Effector memory CD8-positive, alpha-beta T cell (primary cell): ENCODE measurements at regions not wholly inside any gene's neighbourhood (a gene's known extent, or its start where the extent isn't known, plus 50 kb on each side); places are given as distances from the start of the nearest gene placed in this dataset.
"Not testable (repeated sequence)": the region's sequence is repeated elsewhere in the genome, so short reads cannot be mapped to it uniquely, and the experiment has no call there.

Experiments
- ATAC-seq: fragments of 150-1000 bp; cut with Tn5 transposase; replicated peaks from 2 replicates; pipeline ENCODE4 v1.10.0; 2021; ENCODE audit warnings: mild to moderate bottlenecking, moderate library complexity
- DNase-seq, 3 experiments: peaks; one replicate each; pipeline ENCODE4 v3.0.0; 2021
- H3K27ac Mint-ChIP-seq, 2 donors: one replicate each; pipeline ENCODE4 v1.8.0; 2022; ENCODE audit warnings: mild to moderate bottlenecking in 2 of 2, mixed read lengths in 2 of 2, moderate library complexity in 2 of 2
- H3K27me3 Mint-ChIP-seq, 2 donors: one replicate each; pipeline ENCODE4 v1.8.0; 2022; ENCODE audit warnings: mixed read lengths in 2 of 2
- H3K36me3 Mint-ChIP-seq: one replicate; pipeline ENCODE4 v1.8.0; 2022; ENCODE audit warnings: mild to moderate bottlenecking, moderate library complexity, mixed read lengths; ENCODE audit not compliant: insufficient read depth
- H3K4me1 Mint-ChIP-seq, 2 donors: one replicate each; pipeline ENCODE4 v1.8.0; 2022; ENCODE audit warnings: low read depth in 2 of 2, mixed read lengths in 2 of 2
- H3K4me3 Mint-ChIP-seq, 2 donors: one replicate each; pipeline ENCODE4 v1.8.0; 2022; ENCODE audit warnings: mild to moderate bottlenecking in 2 of 2, mixed read lengths in 2 of 2, moderate library complexity in 2 of 2
- H3K9me3 Mint-ChIP-seq, 2 donors: one replicate each; pipeline ENCODE4 v1.8.0; 2022; ENCODE audit warnings: mixed read lengths in 2 of 2

GRCh38 chr10:107516349-107516748, 351.8 kb upstream of the SORCS1 start:
- H3K4me3 Mint-ChIP-seq = no peak overlapping the region
- H3K36me3 Mint-ChIP-seq = no peaks in the 10 kb centered on the region
- no peaks in the 10 kb centered on the region for H3K27me3 Mint-ChIP-seq
- no peak overlapping the region for H3K27ac Mint-ChIP-seq
- H3K9me3 Mint-ChIP-seq = peaks cover 8 to 17% of the 10 kb centered on the region in 2 donors
- DNase-seq (no peak), ATAC-seq (no peak)
- H3K4me1 Mint-ChIP-seq = no peaks in the 10 kb centered on the region

GRCh38 chr10:107504011-107504410, 339.5 kb upstream of the SORCS1 start:
- not testable (repeated sequence) for DNase-seq, ATAC-seq, H3K27me3 Mint-ChIP-seq, H3K4me3 Mint-ChIP-seq, H3K36me3 Mint-ChIP-seq, H3K4me1 Mint-ChIP-seq, H3K27ac Mint-ChIP-seq
- peaks cover 10 to 41% of the 10 kb centered on the region in 2 donors for H3K9me3 Mint-ChIP-seq

GRCh38 chr10:107502229-107502985, 337.9 kb upstream of the SORCS1 start:
- H3K27me3 Mint-ChIP-seq = no peaks in the 10 kb centered on the region
- DNase-seq (no peak), ATAC-seq (no peak)
- H3K9me3 Mint-ChIP-seq = peaks cover 9 to 25% of the 10 kb centered on the region in 2 donors
- no peak overlapping the region for H3K27ac Mint-ChIP-seq
- no peaks in the 10 kb centered on the region for H3K4me1 Mint-ChIP-seq
- no peaks in the 10 kb centered on the region for H3K36me3 Mint-ChIP-seq
- no peak overlapping the region for H3K4me3 Mint-ChIP-seq

- Mint-ChIP-seq H3K36me3 (no peaks in the 10 kb centered on the region), H3K4me3 (no peak overlapping the region), H3K4me1 (no peaks in the 10 kb centered on the region), H3K27me3 (no peaks in the 10 kb centered on the region), H3K27ac (no peak overlapping the region), H3K9me3 (peaks cover 8 to 10% of the 10 kb centered on the region in 2 donors)
- ATAC-seq (no peak), DNase-seq (no peak)
Observed at GRCh38 chr10:107498983-107499382, 334.5 kb upstream of the SORCS1 start.

- Mint-ChIP-seq H3K4me3 (no peak overlapping the region), H3K36me3 (no peaks in the 10 kb centered on the region), H3K27ac (no peak overlapping the region), H3K27me3 (no peaks in the 10 kb centered on the region), H3K4me1 (no peaks in the 10 kb centered on the region), H3K9me3 (peaks cover 5 to 8% of the 10 kb centered on the region in 2 donors)
- DNase-seq (no peak), ATAC-seq (no peak)
Observed at GRCh38 chr10:107497024-107497423, 332.5 kb upstream of the SORCS1 start.

- Mint-ChIP-seq H3K4me1 (no peaks in the 10 kb centered on the region), H3K36me3 (no peaks in the 10 kb centered on the region), H3K27me3 (no peaks in the 10 kb centered on the region), H3K9me3 (peaks cover 5 to 8% of the 10 kb centered on the region in 2 donors), H3K27ac (no peak overlapping the region), H3K4me3 (no peak overlapping the region)
- no peak for DNase-seq
- no peak for ATAC-seq
Observed at GRCh38 chr10:107496594-107496993, 332.1 kb upstream of the SORCS1 start.

GRCh38 chr10:107492389-107492788, 327.9 kb upstream of the SORCS1 start:
- ATAC-seq = no peak

GRCh38 chr10:107490389-107490788, 325.9 kb upstream of the SORCS1 start:
- Mint-ChIP-seq H3K4me1 (no peaks in the 10 kb centered on the region), H3K27me3 (no peaks in the 10 kb centered on the region), H3K4me3 (no peak overlapping the region), H3K27ac (no peak overlapping the region), H3K36me3 (no peaks in the 10 kb centered on the region), H3K9me3 (peaks cover 3 to 24% of the 10 kb centered on the region in 2 donors)
- no peak for ATAC-seq
- no peak for DNase-seq

More at GRCh38 chr10:107492389-107492788, 327.9 kb upstream of the SORCS1 start:
- H3K27ac Mint-ChIP-seq = no peak overlapping the region
- peaks cover 3 to 15% of the 10 kb centered on the region in 2 donors for H3K9me3 Mint-ChIP-seq
- H3K36me3 Mint-ChIP-seq = no peaks in the 10 kb centered on the region
- DNase-seq = no peak
- no peaks in the 10 kb centered on the region for H3K27me3 Mint-ChIP-seq
- H3K4me3 Mint-ChIP-seq = no peak overlapping the region
- no peaks in the 10 kb centered on the region for H3K4me1 Mint-ChIP-seq

- Mint-ChIP-seq H3K4me1 (no peaks in the 10 kb centered on the region), H3K27ac (no peak overlapping the region), H3K9me3 (peaks cover 4 to 26% of the 10 kb centered on the region in 2 donors), H3K36me3 (no peaks in the 10 kb centered on the region), H3K27me3 (no peaks in the 10 kb centered on the region), H3K4me3 (no peak overlapping the region)
- ATAC-seq (no peak), DNase-seq (no peak)
Observed at GRCh38 chr10:107487284-107487683, 322.8 kb upstream of the SORCS1 start.

- H3K36me3 Mint-ChIP-seq = no peaks in the 10 kb centered on the region
- no peaks in the 10 kb centered on the region for H3K27me3 Mint-ChIP-seq
- H3K9me3 Mint-ChIP-seq = peaks cover 4 to 33% of the 10 kb centered on the region in 2 donors
- no peak overlapping the region for H3K27ac Mint-ChIP-seq
- H3K4me1 Mint-ChIP-seq = no peaks in the 10 kb centered on the region
- no peak for DNase-seq
- no peak for ATAC-seq
- no peak overlapping the region for H3K4me3 Mint-ChIP-seq
Observed at GRCh38 chr10:107485019-107485418, 320.5 kb upstream of the SORCS1 start.

- no peaks in the 10 kb centered on the region for H3K4me1 Mint-ChIP-seq
- H3K4me3 Mint-ChIP-seq = no peak overlapping the region
- ATAC-seq (no peak), DNase-seq (no peak)
- no peak overlapping the region for H3K27ac Mint-ChIP-seq
- no peaks in the 10 kb centered on the region for H3K36me3 Mint-ChIP-seq
- peaks cover 4 to 25% of the 10 kb centered on the region in 2 donors for H3K9me3 Mint-ChIP-seq
- H3K27me3 Mint-ChIP-seq = no peaks in the 10 kb centered on the region
Observed at GRCh38 chr10:107481881-107482280, 317.4 kb upstream of the SORCS1 start.

- H3K27ac Mint-ChIP-seq = no peak overlapping the region
- H3K27me3 Mint-ChIP-seq = no peaks in the 10 kb centered on the region
- H3K9me3 Mint-ChIP-seq = peaks cover 4 to 28% of the 10 kb centered on the region in 2 donors
- DNase-seq (no peak), ATAC-seq (no peak)
- no peak overlapping the region for H3K4me3 Mint-ChIP-seq
- H3K36me3 Mint-ChIP-seq = no peaks in the 10 kb centered on the region
- H3K4me1 Mint-ChIP-seq = no peaks in the 10 kb centered on the region
Observed at GRCh38 chr10:107481224-107481623, 316.7 kb upstream of the SORCS1 start.

GRCh38 chr10:107480781-107481180, 316.3 kb upstream of the SORCS1 start:
- no peak overlapping the region for H3K4me3 Mint-ChIP-seq
- H3K36me3 Mint-ChIP-seq = no peaks in the 10 kb centered on the region
- H3K4me1 Mint-ChIP-seq = no peaks in the 10 kb centered on the region
- H3K27me3 Mint-ChIP-seq = no peaks in the 10 kb centered on the region
- peaks cover 4 to 28% of the 10 kb centered on the region in 2 donors for H3K9me3 Mint-ChIP-seq
- ATAC-seq (no peak), DNase-seq (no peak)
- H3K27ac Mint-ChIP-seq = no peak overlapping the region

GRCh38 chr10:107477266-107477665, 312.8 kb upstream of the SORCS1 start:
- Mint-ChIP-seq H3K27ac (no peak overlapping the region), H3K4me1 (no peaks in the 10 kb centered on the region), H3K9me3 (peaks cover 0 to 23% of the 10 kb centered on the region in 2 donors), H3K4me3 (no peak overlapping the region), H3K36me3 (no peaks in the 10 kb centered on the region), H3K27me3 (no peaks in the 10 kb centered on the region)
- ATAC-seq (no peak), DNase-seq (no peak)
